Mucosa of descending colon (tissue), 3 donors: ENCODE measurements at regions not wholly inside any gene's neighbourhood (a gene's known extent, or its start where the extent isn't known, plus 50 kb on each side); places are given as distances from the start of the nearest gene placed in this dataset.

Source experiments
- ATAC-seq: fragments of 200-7000 bp; cut with Tn5 transposase; one replicate; pipeline ENCODE4 v1.9.1; 2020; ENCODE audit warnings: mild to moderate bottlenecking, moderate library complexity
- DNase-seq, 3 donors: peaks; one replicate each; pipeline ENCODE4 v3.0.0-alpha.2; 2020
- H3K36me3 ChIP-seq: fragments of 200-600 bp; one replicate; pipeline ENCODE4 v1.8.0; 2021; ENCODE audit warnings: low read depth, mild to moderate bottlenecking
- H3K4me1 ChIP-seq: fragments of 200-600 bp; one replicate; pipeline ENCODE4 v1.8.0; 2021; ENCODE audit warnings: low read depth, mild to moderate bottlenecking
- H3K4me3 ChIP-seq: fragments of 200-600 bp; one replicate; pipeline ENCODE4 v1.8.0; 2021; ENCODE audit warnings: mild to moderate bottlenecking
- H3K9me3 ChIP-seq: fragments of 200-600 bp; one replicate; pipeline ENCODE4 v1.8.0; 2021; ENCODE audit warnings: mild to moderate bottlenecking
- CTCF ChIP-seq: fragments of 200-600 bp; IDR thresholded peaks from one replicate; pipeline ENCODE4 v1.8.0; 2022; ENCODE audit warnings: antibody characterized with exemption, mild to moderate bottlenecking
- intact Hi-C, 2 donors: fragments of 100-400 bp; cut with DNase I in 1 of 2; cut with micrococcal nuclease in 1 of 2; formaldehyde crosslinking; loops; one replicate each; pipeline versions ENCODE4 v1.11.0 to v1.11.1; 2022; cut with DNase I, micrococcal nuclease
- donor health status: DM: no; HTN: no; CAD: no; lungs with moderate emphysema.
- donor health status: DM: no; HTN: no; CAD: no.
- donor health status: DM: no; HTN: yes; CAD: no.

GRCh38 chr1:116207126-116207735 is 96.0 kb downstream of the MAB21L3 start:
- Histone ChIP-seq H3K4me1 (peaks cover 3% of the 10 kb centered on the region), H3K9me3 (no peaks in the 10 kb centered on the region), H3K36me3 (no peaks in the 10 kb centered on the region), H3K4me3 (no peak overlapping the region)
- DNase-seq (peak in 1 of 3 donors; percentile 64), ATAC-seq (peak; percentile 86)
- no peak for TF ChIP-seq CTCF
- intact Hi-C loops = no loop called here

- Histone ChIP-seq H3K9me3 (no peaks in the 10 kb centered on the region), H3K4me1 (peaks cover 3% of the 10 kb centered on the region), H3K4me3 (no peak overlapping the region), H3K36me3 (no peaks in the 10 kb centered on the region)
- ATAC-seq (no peak), DNase-seq (no peak)
- intact Hi-C loops = no loop called here
- no peak for TF ChIP-seq CTCF
Observed at GRCh38 chr1:116208136-116208535, 96.9 kb downstream of the MAB21L3 start.

- H3K9me3 ChIP-seq = no peaks in the 10 kb centered on the region
- no peak for TF ChIP-seq CTCF
- DNase-seq = peak in 2 of 3 donors; percentile 48 to 75
- H3K4me1 ChIP-seq = peaks cover 3% of the 10 kb centered on the region
- peak; percentile 75 for ATAC-seq
- no peaks in the 10 kb centered on the region for H3K36me3 ChIP-seq
- H3K4me3 ChIP-seq = no peak overlapping the region
- intact Hi-C loops = no loop called here
Observed at GRCh38 chr1:116211294-116211693, 100.1 kb downstream of the MAB21L3 start.

GRCh38 chr1:116218922-116219321 is 107.7 kb downstream of the MAB21L3 start:
- Histone ChIP-seq H3K9me3 (no peaks in the 10 kb centered on the region), H3K4me1 (no peaks in the 10 kb centered on the region), H3K4me3 (no peak overlapping the region), H3K36me3 (no peaks in the 10 kb centered on the region)
- DNase-seq (no peak), ATAC-seq (peak; percentile 22)
- no peak for TF ChIP-seq CTCF
- intact Hi-C loops = no loop called here

GRCh38 chr1:116219651-116220434 is 108.6 kb downstream of the MAB21L3 start:
- Histone ChIP-seq H3K36me3 (no peaks in the 10 kb centered on the region), H3K9me3 (no peaks in the 10 kb centered on the region), H3K4me1 (no peaks in the 10 kb centered on the region), H3K4me3 (no peak overlapping the region)
- intact Hi-C loops = no loop called here
- TF ChIP-seq CTCF = no peak
- DNase-seq = no peak
- ATAC-seq = no peak
